Calu3 (cell line): ENCODE measurements at regions not wholly inside any gene's neighbourhood (a gene's known extent, or its start where the extent isn't known, plus 50 kb on each side); places are given as distances from the start of the nearest gene placed in this dataset.

Experiments
- BruUV-seq: library from RNA; stranded (reverse); fragments of 400-500 nt; replicated peaks from 2 replicates; lab custom pipeline; 2021; lab: Mats Ljungman, UMichigan
- CTCF ChIA-PET: fragments of 300-600 bp; sonication (Branson Sonifier 250); formaldehyde crosslinking; loops from one replicate; lab custom pipeline; 2022; ENCODE audit warnings: antibody characterized with exemption; lab: Charles Lee
- DNase-seq: peaks from one replicate; pipeline ENCODE4 v3.0.0; 2022
- H3K27ac Mint-ChIP-seq: one replicate; pipeline ENCODE4 v1.8.0; 2022; ENCODE audit warnings: mixed read lengths; ENCODE audit not compliant: unreplicated experiment
- H3K27me3 Mint-ChIP-seq: one replicate; pipeline ENCODE4 v1.8.0; 2022; ENCODE audit warnings: mixed read lengths; ENCODE audit not compliant: unreplicated experiment
- H3K36me3 Mint-ChIP-seq: one replicate; pipeline ENCODE4 v1.8.0; 2022; ENCODE audit warnings: mild to moderate bottlenecking, moderate library complexity, mixed read lengths; ENCODE audit not compliant: insufficient read depth, unreplicated experiment
- H3K4me1 Mint-ChIP-seq: one replicate; pipeline ENCODE4 v1.8.0; 2022; ENCODE audit warnings: mild to moderate bottlenecking, low read depth, mixed read lengths; ENCODE audit not compliant: unreplicated experiment
- H3K4me3 Mint-ChIP-seq: one replicate; pipeline ENCODE4 v1.8.0; 2022; ENCODE audit warnings: mild to moderate bottlenecking, low read depth, moderate library complexity, mixed read lengths; ENCODE audit not compliant: unreplicated experiment
- H3K9me3 Mint-ChIP-seq: one replicate; pipeline ENCODE4 v1.8.0; 2022; ENCODE audit warnings: low read depth, mixed read lengths; ENCODE audit not compliant: unreplicated experiment
- intact Hi-C: fragments of 100-400 bp; cut with micrococcal nuclease; formaldehyde crosslinking; loops from one replicate; pipeline ENCODE4 v1.10.0; 2022; ENCODE audit not compliant: unreplicated experiment
- TF ChIP-seq, protein P1 (sequence below): fragments of 200-600 bp; IDR thresholded peaks from one replicate; pipeline ENCODE4 v1.8.0; 2022; ENCODE audit warnings: antibody characterized with exemption; ENCODE audit not compliant: unreplicated experiment

DNA sequence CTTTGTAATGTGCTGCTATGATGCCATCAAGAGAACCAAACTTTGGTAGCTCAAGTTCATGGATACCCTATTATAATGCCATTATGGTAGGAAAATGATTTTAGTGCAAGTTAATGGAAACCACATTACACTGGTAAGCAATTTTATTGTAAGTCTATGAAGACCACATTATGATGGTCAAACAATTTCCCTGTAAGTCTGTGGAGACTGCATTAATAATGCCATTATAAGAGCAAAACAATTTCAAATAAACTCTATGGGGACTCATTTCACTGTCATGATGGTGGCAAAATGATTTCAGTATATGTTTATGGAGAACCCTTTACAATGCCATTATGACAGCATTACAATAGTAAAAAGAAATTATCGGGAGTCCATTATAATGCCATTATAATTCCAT, 602.0 kb upstream of the MEF2C start:
- TF ChIP-seq, protein P1, sequence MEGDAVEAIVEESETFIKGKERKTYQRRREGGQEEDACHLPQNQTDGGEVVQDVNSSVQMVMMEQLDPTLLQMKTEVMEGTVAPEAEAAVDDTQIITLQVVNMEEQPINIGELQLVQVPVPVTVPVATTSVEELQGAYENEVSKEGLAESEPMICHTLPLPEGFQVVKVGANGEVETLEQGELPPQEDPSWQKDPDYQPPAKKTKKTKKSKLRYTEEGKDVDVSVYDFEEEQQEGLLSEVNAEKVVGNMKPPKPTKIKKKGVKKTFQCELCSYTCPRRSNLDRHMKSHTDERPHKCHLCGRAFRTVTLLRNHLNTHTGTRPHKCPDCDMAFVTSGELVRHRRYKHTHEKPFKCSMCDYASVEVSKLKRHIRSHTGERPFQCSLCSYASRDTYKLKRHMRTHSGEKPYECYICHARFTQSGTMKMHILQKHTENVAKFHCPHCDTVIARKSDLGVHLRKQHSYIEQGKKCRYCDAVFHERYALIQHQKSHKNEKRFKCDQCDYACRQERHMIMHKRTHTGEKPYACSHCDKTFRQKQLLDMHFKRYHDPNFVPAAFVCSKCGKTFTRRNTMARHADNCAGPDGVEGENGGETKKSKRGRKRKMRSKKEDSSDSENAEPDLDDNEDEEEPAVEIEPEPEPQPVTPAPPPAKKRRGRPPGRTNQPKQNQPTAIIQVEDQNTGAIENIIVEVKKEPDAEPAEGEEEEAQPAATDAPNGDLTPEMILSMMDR = no peak
- no peak for DNase-seq
- intact Hi-C loops = no loop called here
- no peaks in the 10 kb centered on the region for H3K27me3 Mint-ChIP-seq
- CTCF ChIA-PET = no interaction called here
- H3K9me3 Mint-ChIP-seq = no peaks in the 10 kb centered on the region
- H3K4me3 Mint-ChIP-seq = no peak overlapping the region
- no peaks in the 10 kb centered on the region for H3K36me3 Mint-ChIP-seq
- no TSS peak for BruUV-seq
- H3K4me1 Mint-ChIP-seq = no peaks in the 10 kb centered on the region
- H3K27ac Mint-ChIP-seq = no peak overlapping the region

DNA sequence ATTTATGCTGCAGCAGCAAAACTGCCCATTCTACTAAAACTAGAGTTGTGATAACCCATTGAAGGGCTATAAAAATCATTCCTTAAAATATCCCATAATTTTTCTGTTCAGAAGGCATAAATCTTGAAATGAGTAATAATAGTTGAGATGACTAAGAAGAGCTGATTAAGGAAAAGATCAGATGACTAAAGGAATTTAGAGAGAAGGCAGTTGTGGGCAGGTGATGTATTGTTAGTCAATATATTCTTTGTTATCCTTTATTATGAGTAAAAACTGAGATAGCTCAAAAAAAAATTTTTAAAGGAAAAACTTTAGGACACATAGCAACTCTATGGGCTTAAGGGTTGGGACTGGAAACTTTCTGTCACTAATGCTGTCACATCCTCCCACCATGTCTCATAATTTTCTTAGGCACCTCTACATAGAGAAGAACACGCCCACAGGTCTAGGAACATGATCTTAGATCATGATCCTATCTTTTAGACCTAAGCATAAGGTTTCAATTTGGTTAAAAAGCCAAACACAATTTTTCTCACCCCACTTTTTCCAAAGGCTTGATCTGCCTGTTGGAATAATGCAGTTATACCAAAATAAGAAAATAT, 597.5 kb upstream of the MEF2C start:
- Mint-ChIP-seq H3K9me3 (no peaks in the 10 kb centered on the region), H3K27me3 (no peaks in the 10 kb centered on the region), H3K36me3 (no peaks in the 10 kb centered on the region), H3K4me1 (peaks cover 10% of the 10 kb centered on the region), H3K4me3 (no peak overlapping the region), H3K27ac (no peak overlapping the region)
- CTCF ChIA-PET = no interaction called here
- intact Hi-C loops = no loop called here
- no peak for DNase-seq
- BruUV-seq = no TSS peak
- TF ChIP-seq, protein P1 = no peak

DNA sequence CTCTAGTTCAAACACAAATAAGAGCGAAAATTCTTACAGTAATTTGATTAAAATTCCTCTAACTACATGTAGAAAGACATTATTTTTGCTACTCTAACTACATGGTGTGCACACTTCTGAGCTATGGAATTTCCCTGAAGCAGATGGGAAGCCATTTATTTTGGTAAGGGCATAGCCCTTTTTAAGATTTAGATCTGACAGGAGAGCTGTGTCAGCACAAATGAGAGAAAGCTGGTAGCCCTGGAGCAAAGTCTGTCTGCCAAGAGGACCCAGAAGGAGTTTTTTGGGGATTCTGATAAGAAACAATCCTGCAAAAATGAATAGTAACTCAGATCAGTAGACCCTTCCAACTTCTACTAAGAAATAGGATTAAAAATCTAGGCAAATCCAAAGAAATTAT, 595.9 kb upstream of the MEF2C start:
- no peak for DNase-seq
- intact Hi-C loops = no loop called here
- BruUV-seq = no TSS peak
- TF ChIP-seq, protein P1 = no peak
- Mint-ChIP-seq H3K4me1 (peaks cover 17% of the 10 kb centered on the region), H3K9me3 (no peaks in the 10 kb centered on the region), H3K4me3 (no peak overlapping the region), H3K27ac (no peak overlapping the region), H3K36me3 (no peaks in the 10 kb centered on the region), H3K27me3 (no peaks in the 10 kb centered on the region)
- CTCF ChIA-PET = no interaction called here

GRCh38 chr5:89473196-89473595, 590.2 kb upstream of the MEF2C start:
- Mint-ChIP-seq H3K27me3 (no peaks in the 10 kb centered on the region), H3K9me3 (peaks cover 3% of the 10 kb centered on the region), H3K27ac (no peak overlapping the region), H3K36me3 (no peaks in the 10 kb centered on the region), H3K4me1 (peaks cover 29% of the 10 kb centered on the region), H3K4me3 (no peak overlapping the region)
- TF ChIP-seq, protein P1 = no peak
- CTCF ChIA-PET = no interaction called here
- no TSS peak for BruUV-seq
- DNase-seq = no peak
- intact Hi-C loops = no loop called here
